OCI-LY7 (cell line): ENCODE measurements at regions not wholly inside any gene's neighbourhood (a gene's known extent, or its start where the extent isn't known, plus 50 kb on each side); places are given as distances from the start of the nearest gene placed in this dataset.

Experiments used
- BruUV-seq: library from RNA; stranded (reverse); fragments of 400-500 nt; replicated peaks from 2 replicates; lab custom pipeline; 2021; lab: Mats Ljungman, UMichigan
- CTCF ChIA-PET: fragments of 300-600 bp; sonication (Branson Sonifier 250); formaldehyde crosslinking; loops from one replicate; lab custom pipeline; 2022; ENCODE audit warnings: antibody characterized with exemption; ENCODE audit not compliant: unreplicated experiment; lab: Charles Lee
- POLR2A ChIA-PET: fragments of 300-600 bp; sonication (Branson Sonifier 250); formaldehyde crosslinking; loops from one replicate; lab custom pipeline; 2022; ENCODE audit warnings: antibody characterized with exemption; lab: Charles Lee
- DNase-seq: peaks from one replicate; pipeline ENCODE4 v3.0.0-alpha.2; 2015; ENCODE audit warnings: low spot score
- H2AFZ ChIP-seq: fragments of 200-600 bp; sonication (generic), shearing (Covaris generic); 2 replicates; pipeline ENCODE4 v1.6.1; 2014; ENCODE audit warnings: mild to moderate bottlenecking, antibody characterized with exemption, low read length, moderate library complexity
- H3K27ac ChIP-seq: fragments of 200-600 bp; sonication (generic); 2 replicates; pipeline ENCODE4 v1.5.1; 2014; ENCODE audit warnings: mixed run types, low read depth, mild to moderate bottlenecking, moderate library complexity, low read length, inconsistent platforms; ENCODE audit not compliant: poor library complexity, severe bottlenecking
- H3K36me3 ChIP-seq: fragments of 200-600 bp; sonication (generic); 2 replicates; pipeline ENCODE4 v1.6.1; 2014; ENCODE audit warnings: mild to moderate bottlenecking, antibody characterized with exemption, low read length, moderate library complexity, mixed read lengths; ENCODE audit not compliant: insufficient read depth
- H3K4me1 ChIP-seq: fragments of 200-600 bp; sonication (generic); 2 replicates; pipeline ENCODE4 v1.5.1; 2014; ENCODE audit warnings: mild to moderate bottlenecking, low read length; ENCODE audit not compliant: insufficient read depth, poor library complexity, severe bottlenecking
- H3K4me2 ChIP-seq: fragments of 200-600 bp; sonication (generic); 2 replicates; pipeline ENCODE4 v1.6.1; 2014; ENCODE audit warnings: mild to moderate bottlenecking, low read length
- H3K4me3 ChIP-seq: fragments of 200-600 bp; sonication (generic); 2 replicates; pipeline ENCODE4 v1.5.1; 2014; ENCODE audit warnings: mild to moderate bottlenecking, low read depth, low read length; ENCODE audit not compliant: poor library complexity, severe bottlenecking
- H3K79me2 ChIP-seq: fragments of 200-600 bp; sonication (generic); 2 replicates; pipeline ENCODE4 v1.6.1; 2016; ENCODE audit warnings: low read depth, mild to moderate bottlenecking, low read length, moderate library complexity, mixed read lengths; ENCODE audit not compliant: insufficient read depth
- H3K9me2 ChIP-seq: fragments of 200-600 bp; sonication (generic); 2 replicates; pipeline ENCODE4 v1.6.1; 2016; ENCODE audit warnings: mild to moderate bottlenecking, low read length, mixed read lengths; ENCODE audit not compliant: insufficient read depth
- H3K9me3 ChIP-seq: fragments of 200-600 bp; sonication (generic); 2 replicates; pipeline ENCODE4 v1.6.1; 2014; ENCODE audit warnings: mild to moderate bottlenecking, mixed run types, low read length, mixed read lengths
- H4K20me1 ChIP-seq: fragments of 200-600 bp; sonication (generic); 2 replicates; pipeline ENCODE4 v1.6.1; 2014; ENCODE audit warnings: mild to moderate bottlenecking, antibody characterized with exemption, low read length, moderate library complexity, mixed read lengths; ENCODE audit not compliant: insufficient read depth
- EZH2phosphoT487 ChIP-seq: fragments of 200-600 bp; sonication (generic); IDR thresholded peaks from 2 replicates; pipeline ENCODE4 v1.6.1; 2018; ENCODE audit warnings: low read depth, borderline replicate concordance, mild to moderate bottlenecking, mixed run types, antibody characterized with exemption, low read length, moderate library complexity, mixed read lengths
- intact Hi-C: fragments of 100-400 bp; cut with micrococcal nuclease; formaldehyde crosslinking; loops from one replicate; pipeline ENCODE4 v1.10.0; 2022; ENCODE audit not compliant: unreplicated experiment
- TF ChIP-seq, protein P1 (sequence below): fragments of 200-600 bp; sonication (generic); conservative IDR thresholded peaks from 2 replicates; pipeline ENCODE4 v1.5.1; 2014; ENCODE audit warnings: mild to moderate bottlenecking, antibody characterized with exemption, low read length, moderate library complexity, mixed read lengths

DNA sequence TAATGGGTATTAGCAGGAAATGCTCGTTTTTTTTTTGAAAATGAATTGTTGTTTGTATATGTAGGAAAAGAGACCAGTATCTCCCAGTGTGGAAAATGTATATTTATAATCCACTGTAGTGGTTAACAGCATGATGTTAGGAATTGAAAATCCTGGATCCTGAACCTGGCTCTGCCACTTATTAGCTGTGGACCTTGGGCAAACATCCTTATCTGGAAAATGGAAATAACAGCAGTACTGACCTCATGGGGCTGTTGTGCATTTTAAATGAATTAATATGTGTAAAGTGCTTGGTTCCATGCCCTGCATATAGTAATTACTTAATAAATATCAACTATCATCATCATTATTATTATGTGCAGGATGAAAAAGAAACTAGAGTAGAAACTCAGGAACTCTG lies 251.3 kb downstream of the CDCA7 start:
- Histone ChIP-seq H3K9me2 (no peaks in the 10 kb centered on the region), H3K36me3 (no peaks in the 10 kb centered on the region), H3K4me2 (no peak overlapping the region), H4K20me1 (no peaks in the 10 kb centered on the region), H3K4me3 (no peak overlapping the region), H3K4me1 (no peaks in the 10 kb centered on the region), H2AFZ (no peak overlapping the region), H3K27ac (no peak overlapping the region), H3K9me3 (no peaks in the 10 kb centered on the region), H3K79me2 (no peaks in the 10 kb centered on the region)
- no peak for DNase-seq
- ChIA-PET POLR2A (interaction anchor here (0.5 to 1.2 kb wide), 3 partner anchors 16 to 470 kb away, joined by 3 to 5 read pairs (median 4); no protein-coding TSS in a partner anchor), CTCF (no interaction called here)
- intact Hi-C loops, result loop anchor here (2.0 to 5.0 kb wide), 2 partner anchors 34 to 991 kb away; partner anchors contain the start of gene WIPF1
- TF ChIP-seq EZH2phosphoT487, result no peak
- no TSS peak for BruUV-seq

DNA sequence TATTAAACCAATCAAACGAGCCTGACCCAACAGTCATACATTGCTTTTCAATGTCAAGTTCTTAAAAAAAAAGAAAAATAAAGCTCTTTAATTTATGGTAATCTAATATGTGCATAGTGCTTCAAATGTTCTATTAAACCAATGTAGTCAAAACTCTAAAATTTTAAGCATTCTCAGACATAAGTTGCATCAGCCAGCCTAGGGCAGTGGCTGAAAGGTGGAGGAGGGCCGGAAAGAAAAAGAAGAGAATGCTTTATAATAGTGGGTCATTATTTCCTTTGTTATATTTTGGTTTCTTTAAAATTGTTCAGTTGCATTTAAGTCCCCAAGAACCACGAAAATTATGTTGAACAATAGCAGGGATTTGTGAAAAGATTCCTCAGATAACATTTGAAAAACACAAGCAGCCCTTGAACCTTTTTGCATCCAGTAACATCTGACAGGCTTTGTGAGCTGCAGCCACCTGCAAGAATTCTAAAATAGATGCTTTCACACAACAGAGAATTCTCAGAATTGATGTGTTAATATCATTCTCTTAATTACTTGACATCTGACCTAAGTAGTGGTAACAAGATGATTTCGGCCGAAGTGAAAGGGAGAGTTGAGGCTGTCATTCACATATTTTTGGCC lies 252.1 kb downstream of the CDCA7 start:
- CTCF ChIA-PET, result no interaction called here
- H3K36me3 ChIP-seq, result no peaks in the 10 kb centered on the region
- intact Hi-C loops, result loop anchor here (2.0 to 5.0 kb wide), 2 partner anchors 34 to 990 kb away; partner anchors contain the start of gene WIPF1
- H3K27ac ChIP-seq, result no peak overlapping the region
- H3K79me2 ChIP-seq, result no peaks in the 10 kb centered on the region
- H3K4me2 ChIP-seq, result no peak overlapping the region
- DNase-seq, result no peak
- H2AFZ ChIP-seq, result no peak overlapping the region
- no peaks in the 10 kb centered on the region for H3K4me1 ChIP-seq
- H3K9me2 ChIP-seq, result no peaks in the 10 kb centered on the region
- BruUV-seq, result TSS peak; percentile 90
- POLR2A ChIA-PET, result interaction anchor here (0.5 to 1.2 kb wide), 5 partner anchors 11 to 469 kb away, joined by 3 to 5 read pairs (median 4); no protein-coding TSS in a partner anchor
- H3K4me3 ChIP-seq, result no peak overlapping the region
- TF ChIP-seq, protein P1, sequence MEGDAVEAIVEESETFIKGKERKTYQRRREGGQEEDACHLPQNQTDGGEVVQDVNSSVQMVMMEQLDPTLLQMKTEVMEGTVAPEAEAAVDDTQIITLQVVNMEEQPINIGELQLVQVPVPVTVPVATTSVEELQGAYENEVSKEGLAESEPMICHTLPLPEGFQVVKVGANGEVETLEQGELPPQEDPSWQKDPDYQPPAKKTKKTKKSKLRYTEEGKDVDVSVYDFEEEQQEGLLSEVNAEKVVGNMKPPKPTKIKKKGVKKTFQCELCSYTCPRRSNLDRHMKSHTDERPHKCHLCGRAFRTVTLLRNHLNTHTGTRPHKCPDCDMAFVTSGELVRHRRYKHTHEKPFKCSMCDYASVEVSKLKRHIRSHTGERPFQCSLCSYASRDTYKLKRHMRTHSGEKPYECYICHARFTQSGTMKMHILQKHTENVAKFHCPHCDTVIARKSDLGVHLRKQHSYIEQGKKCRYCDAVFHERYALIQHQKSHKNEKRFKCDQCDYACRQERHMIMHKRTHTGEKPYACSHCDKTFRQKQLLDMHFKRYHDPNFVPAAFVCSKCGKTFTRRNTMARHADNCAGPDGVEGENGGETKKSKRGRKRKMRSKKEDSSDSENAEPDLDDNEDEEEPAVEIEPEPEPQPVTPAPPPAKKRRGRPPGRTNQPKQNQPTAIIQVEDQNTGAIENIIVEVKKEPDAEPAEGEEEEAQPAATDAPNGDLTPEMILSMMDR, result no peak
- no peaks in the 10 kb centered on the region for H4K20me1 ChIP-seq
- no peaks in the 10 kb centered on the region for H3K9me3 ChIP-seq

- H3K4me2 ChIP-seq, result no peak overlapping the region
- no peak overlapping the region for H2AFZ ChIP-seq
- DNase-seq, result no peak
- H3K4me3 ChIP-seq, result no peak overlapping the region
- intact Hi-C loops, result loop anchor here (2.0 to 5.0 kb wide), 2 partner anchors 35 to 989 kb away; partner anchors contain the start of gene WIPF1
- CTCF ChIA-PET, result no interaction called here
- no peaks in the 10 kb centered on the region for H3K36me3 ChIP-seq
- no peak overlapping the region for H3K27ac ChIP-seq
- no peaks in the 10 kb centered on the region for H3K79me2 ChIP-seq
- POLR2A ChIA-PET, result interaction anchor here (1.2 kb wide), 1 partner anchor 12 kb away, joined by 4 read pairs; no protein-coding TSS in a partner anchor
- no TSS peak for BruUV-seq
- H4K20me1 ChIP-seq, result no peaks in the 10 kb centered on the region
- H3K9me3 ChIP-seq, result no peaks in the 10 kb centered on the region
- no peaks in the 10 kb centered on the region for H3K9me2 ChIP-seq
- no peaks in the 10 kb centered on the region for H3K4me1 ChIP-seq
- no peak for TF ChIP-seq EZH2phosphoT487
- TF ChIP-seq, protein P1, result no peak
Measured at GRCh38 chr2:173607606-173608311, 253.1 kb downstream of the CDCA7 start.
